ENCODE measurements at regions not wholly inside any gene's neighbourhood (a gene's known extent, or its start where the extent isn't known, plus 50 kb on each side); places are given as distances from the start of the nearest gene placed in this dataset.
A peak's percentile ranks its signal among the peaks of the same experiment; 100 is the strongest.

GRCh38 chr2:5070257-5070656 is 621.9 kb upstream of the SOX11 start:
- no peak for ATAC-seq
- no peak overlapping the region for H3K27ac ChIP-seq
- WGBS (ENCODE audit: missing lambda C conversion rate) = 0% methylated on average over 5 of the region's 5 CpGs
- H3K4me1 ChIP-seq = no peaks in the 10 kb centered on the region
- H3K9me3 ChIP-seq = peaks cover 33% of the 10 kb centered on the region; the same call in 2 of the 3 replicates
- no peak for TF ChIP-seq JUNB (IDR thresholded peaks at IDR 0.05)
- peak; percentile 93 for TF ChIP-seq MAFK (IDR thresholded peaks at IDR 0.05; ENCODE audit: partially characterized antibody)
- no peak for TF ChIP-seq JUN (IDR thresholded peaks at IDR 0.05)
- peak in 1 of 2 experiments; percentile 54; a peak in 2 of 4 replicates for TF ChIP-seq CEBPB (IDR thresholded peaks at IDR 0.05)
- 0 out of 2 replicates have a peak, but pooled peaks have one; percentile 15 for TF ChIP-seq NFE2L2 (conservative IDR thresholded peaks at IDR 0.05; ENCODE audit: low read length)
- DNase-seq (ENCODE audit: low read depth in 1 of 2, low spot score in 1 of 2) = peak in 1 of 2 experiments; percentile 54
- CTCF ChIA-PET = no interaction called here
- H3K4me2 ChIP-seq = no peak overlapping the region
- no peak for FAIRE-seq
- POLR2A ChIA-PET = no interaction called here
- H3K4me3 ChIP-seq = no peak overlapping the region

GRCh38 chr2:5074733-5075132 is 617.5 kb upstream of the SOX11 start:
- H3K9me3 ChIP-seq = peaks cover 23% of the 10 kb centered on the region; the same call in 2 of the 3 replicates
- no peaks in the 10 kb centered on the region for H3K4me1 ChIP-seq
- no peak for ATAC-seq
- CTCF ChIA-PET = no interaction called here
- POLR2A ChIA-PET = no interaction called here
- no peak overlapping the region for H3K4me3 ChIP-seq
- H3K27ac ChIP-seq = no peak overlapping the region
- H3K4me2 ChIP-seq = no peak overlapping the region
- 19% methylated on average over 5 of the region's 5 CpGs for WGBS (ENCODE audit: missing lambda C conversion rate)
- DNase-seq (ENCODE audit: low read depth in 1 of 2, low spot score in 1 of 2) = no peak
- no peak for FAIRE-seq
- TF ChIP-seq KDM5A (IDR thresholded peaks at IDR 0.05) (no peak), CBX2 (IDR thresholded peaks at IDR 0.05; ENCODE audit: borderline replicate concordance, low read depth) (no peak), RNF2 (IDR thresholded peaks at IDR 0.05; ENCODE audit: borderline replicate concordance, low read depth) (no peak), RCOR1 (IDR thresholded peaks at IDR 0.05; ENCODE audit: low read depth, low read length) (no peak), HEYL (CRISPR knock-in tag; IDR thresholded peaks at IDR 0.05) (no peak), RARB (CRISPR knock-in tag; IDR thresholded peaks at IDR 0.05) (no peak), MYC (IDR thresholded peaks at IDR 0.05; ENCODE audit: borderline replicate concordance, low read length) (no peak), KDM1A (IDR thresholded peaks at IDR 0.05; ENCODE audit: low read depth) (no peak), TFCP2L1 (CRISPR knock-in tag; IDR thresholded peaks at IDR 0.05) (no peak), HDAC2 (IDR thresholded peaks at IDR 0.05) (no peak), NPAS2 (CRISPR knock-in tag; IDR thresholded peaks at IDR 0.05; ENCODE audit: borderline replicate concordance) (no peak)

- H3K4me2 ChIP-seq = no peak overlapping the region
- DNase-seq (ENCODE audit: low read depth in 1 of 2, low spot score in 1 of 2) = no peak
- TF ChIP-seq, protein P1, sequence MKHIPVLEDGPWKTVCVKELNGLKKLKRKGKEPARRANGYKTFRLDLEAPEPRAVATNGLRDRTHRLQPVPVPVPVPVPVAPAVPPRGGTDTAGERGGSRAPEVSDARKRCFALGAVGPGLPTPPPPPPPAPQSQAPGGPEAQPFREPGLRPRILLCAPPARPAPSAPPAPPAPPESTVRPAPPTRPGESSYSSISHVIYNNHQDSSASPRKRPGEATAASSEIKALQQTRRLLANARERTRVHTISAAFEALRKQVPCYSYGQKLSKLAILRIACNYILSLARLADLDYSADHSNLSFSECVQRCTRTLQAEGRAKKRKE (CRISPR knock-in tag; IDR thresholded peaks at IDR 0.05; ENCODE audit: low read depth) = no peak
- TF ChIP-seq HOXB13 (CRISPR knock-in tag; IDR thresholded peaks at IDR 0.05; ENCODE audit: low read depth) (no peak), CBX8 (IDR thresholded peaks at IDR 0.05) (no peak), PHF8 (IDR thresholded peaks at IDR 0.05; ENCODE audit: borderline replicate concordance, low read depth) (no peak), FOSB (CRISPR knock-in tag; IDR thresholded peaks at IDR 0.05) (no peak), ZFP36 (IDR thresholded peaks at IDR 0.05; ENCODE audit: borderline replicate concordance, partially characterized antibody) (no peak), CHD4 (IDR thresholded peaks at IDR 0.05; ENCODE audit: borderline replicate concordance) (no peak), RARB (CRISPR knock-in tag; IDR thresholded peaks at IDR 0.05) (no peak), KDM5A (IDR thresholded peaks at IDR 0.05) (no peak)
- TF ChIP-seq, protein P2, sequence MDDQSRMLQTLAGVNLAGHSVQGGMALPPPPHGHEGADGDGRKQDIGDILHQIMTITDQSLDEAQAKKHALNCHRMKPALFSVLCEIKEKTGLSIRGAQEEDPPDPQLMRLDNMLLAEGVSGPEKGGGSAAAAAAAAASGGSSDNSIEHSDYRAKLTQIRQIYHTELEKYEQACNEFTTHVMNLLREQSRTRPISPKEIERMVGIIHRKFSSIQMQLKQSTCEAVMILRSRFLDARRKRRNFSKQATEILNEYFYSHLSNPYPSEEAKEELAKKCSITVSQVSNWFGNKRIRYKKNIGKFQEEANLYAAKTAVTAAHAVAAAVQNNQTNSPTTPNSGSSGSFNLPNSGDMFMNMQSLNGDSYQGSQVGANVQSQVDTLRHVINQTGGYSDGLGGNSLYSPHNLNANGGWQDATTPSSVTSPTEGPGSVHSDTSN (IDR thresholded peaks at IDR 0.05) = no peak
- TF ChIP-seq, protein P3, sequence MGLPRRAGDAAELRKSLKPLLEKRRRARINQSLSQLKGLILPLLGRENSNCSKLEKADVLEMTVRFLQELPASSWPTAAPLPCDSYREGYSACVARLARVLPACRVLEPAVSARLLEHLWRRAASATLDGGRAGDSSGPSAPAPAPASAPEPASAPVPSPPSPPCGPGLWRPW (IDR thresholded peaks at IDR 0.05) = no peak
- no peak for ATAC-seq
- peaks cover 14% of the 10 kb centered on the region; the same call in 2 of the 3 replicates for H3K9me3 ChIP-seq
- H3K4me3 ChIP-seq = no peak overlapping the region
- H3K27ac ChIP-seq = no peak overlapping the region
- FAIRE-seq = no peak
- H3K4me1 ChIP-seq = no peaks in the 10 kb centered on the region
- 5% methylated on average over 3 of the region's 3 CpGs for WGBS (ENCODE audit: missing lambda C conversion rate)
- ChIA-PET CTCF (no interaction called here), POLR2A (no interaction called here)
These were observed 615.6 kb upstream of the SOX11 start for GRCh38 chr2:5076599-5076998.
